ELF-1 (cell line): ENCODE measurements at regions not wholly inside any gene's neighbourhood (a gene's known extent, or its start where the extent isn't known, plus 50 kb on each side); places are given as distances from the start of the nearest gene placed in this dataset.
"Not testable (repeated sequence)": the region's sequence is repeated elsewhere in the genome, so short reads cannot be mapped to it uniquely, and the experiment has no call there.

Experiments used
- DNase-seq: peaks from one replicate; pipeline ENCODE4 v3.0.0-alpha.2; 2016; ENCODE audit warnings: low read depth, low spot score

- DNase-seq: not testable (repeated sequence)
These were observed 386.8 kb upstream of the ZMIZ1 start for GRCh38 chr10:78681986-78682385.

GRCh38 chr10:78684947-78685346 lies 383.8 kb upstream of the ZMIZ1 start:
- DNase-seq: no peak

GRCh38 chr10:78685466-78686103 lies 383.2 kb upstream of the ZMIZ1 start:
- DNase-seq: no peak

GRCh38 chr10:78686444-78687060 lies 382.2 kb upstream of the ZMIZ1 start:
- DNase-seq: no peak

- DNase-seq: no peak
These were observed 381.1 kb upstream of the ZMIZ1 start for GRCh38 chr10:78687626-78688025.

- DNase-seq: no peak
These were observed 380.4 kb upstream of the ZMIZ1 start for GRCh38 chr10:78688230-78688900.

GRCh38 chr10:78688901-78689583 lies 379.7 kb upstream of the ZMIZ1 start:
- peak; percentile 43 for DNase-seq

GRCh38 chr10:78689584-78689935 lies 379.2 kb upstream of the ZMIZ1 start:
- no peak for DNase-seq

- no peak for DNase-seq
These were observed 378.2 kb upstream of the ZMIZ1 start for GRCh38 chr10:78690354-78691111.

GRCh38 chr10:78691301-78692030 lies 377.3 kb upstream of the ZMIZ1 start:
- peak; percentile 26 for DNase-seq

- DNase-seq: no peak
These were observed 376.7 kb upstream of the ZMIZ1 start for GRCh38 chr10:78692071-78692470.

GRCh38 chr10:78695846-78696245 lies 372.9 kb upstream of the ZMIZ1 start:
- DNase-seq: no peak

- DNase-seq: no peak
These were observed 371.9 kb upstream of the ZMIZ1 start for GRCh38 chr10:78696791-78697395.

- DNase-seq: no peak
These were observed 368.8 kb upstream of the ZMIZ1 start for GRCh38 chr10:78699971-78700370.

GRCh38 chr10:78700413-78700812 lies 368.4 kb upstream of the ZMIZ1 start:
- DNase-seq: no peak

GRCh38 chr10:78700816-78701520 lies 367.8 kb upstream of the ZMIZ1 start:
- DNase-seq: no peak

GRCh38 chr10:78702186-78702585 lies 366.6 kb upstream of the ZMIZ1 start:
- no peak for DNase-seq

GRCh38 chr10:78702876-78703275 lies 365.9 kb upstream of the ZMIZ1 start:
- no peak for DNase-seq

GRCh38 chr10:78703593-78703992 lies 365.2 kb upstream of the ZMIZ1 start:
- DNase-seq: no peak

GRCh38 chr10:78706256-78706655 lies 362.5 kb upstream of the ZMIZ1 start:
- no peak for DNase-seq
